Neural cell (in vitro differentiated cells): ENCODE measurements at regions not wholly inside any gene's neighbourhood (a gene's known extent, or its start where the extent isn't known, plus 50 kb on each side); places are given as distances from the start of the nearest gene placed in this dataset.

Experiments
- H2AFZ ChIP-seq: fragments of 200-600, 300-800 bp; sonication (generic), shearing (Covaris generic); 2 replicates; pipeline ENCODE4 v1.6.0; 2014; ENCODE audit warnings: low read depth, mild to moderate bottlenecking, antibody characterized with exemption, low read length, moderate library complexity
- H3F3A ChIP-seq: fragments of 200-600 bp; shearing (Covaris generic); 2 replicates; pipeline ENCODE4 v1.6.1; 2016; ENCODE audit warnings: mild to moderate bottlenecking, moderate library complexity, mixed read lengths, antibody characterized with exemption, low read length; ENCODE audit not compliant: insufficient read depth, poor library complexity, severe bottlenecking
- H3K27ac ChIP-seq: fragments of 200-600, 300-800 bp; sonication (generic), shearing (Covaris generic); 2 replicates; pipeline ENCODE4 v1.5.1; 2014; ENCODE audit warnings: mild to moderate bottlenecking, low read length, moderate library complexity
- H3K27me3 ChIP-seq: fragments of 300-800, 200-600 bp; sonication (generic), shearing (Covaris generic); 2 replicates; pipeline ENCODE4 v1.6.0; 2014; ENCODE audit warnings: mild to moderate bottlenecking, low read depth, low read length, moderate library complexity; ENCODE audit not compliant: insufficient read depth
- H3K36me3 ChIP-seq: fragments of 300-800, 200-600 bp; sonication (generic), shearing (Covaris generic); 2 replicates; pipeline ENCODE4 v1.5.1; 2014; ENCODE audit warnings: mild to moderate bottlenecking, antibody characterized with exemption, low read length, moderate library complexity; ENCODE audit not compliant: insufficient read depth
- H3K4me2 ChIP-seq: fragments of 300-800, 200-600 bp; sonication (generic), shearing (Covaris generic); 2 replicates; pipeline ENCODE4 v1.6.0; 2014; ENCODE audit warnings: mild to moderate bottlenecking, low read length
- H3K4me3 ChIP-seq: fragments of 300-800, 200-600 bp; sonication (generic), shearing (Covaris generic); 2 replicates; pipeline ENCODE4 v1.5.1; 2014; ENCODE audit warnings: mild to moderate bottlenecking, low read length, moderate library complexity
- H3K79me2 ChIP-seq: fragments of 200-600 bp; shearing (Covaris generic); replicated peaks from 2 replicates; pipeline ENCODE4 v1.6.0; 2014; ENCODE audit warnings: mild to moderate bottlenecking, low read length, moderate library complexity; ENCODE audit not compliant: insufficient read depth
- H3K9ac ChIP-seq: fragments of 300-800, 200-600 bp; sonication (generic), shearing (Covaris generic); 2 replicates; pipeline ENCODE4 v1.6.1; 2016; ENCODE audit warnings: mild to moderate bottlenecking, low read length, mixed read lengths
- H3K9me2 ChIP-seq: fragments of 200-600 bp; shearing (Covaris generic); 2 replicates; pipeline ENCODE4 v1.6.1; 2016; ENCODE audit warnings: mild to moderate bottlenecking, low read length, mixed read lengths; ENCODE audit not compliant: insufficient read depth
- H3K9me3 ChIP-seq: fragments of 200-600, 300-800 bp; sonication (generic), shearing (Covaris generic); 2 replicates; pipeline ENCODE4 v1.6.1; 2016; ENCODE audit warnings: mild to moderate bottlenecking, mixed run types, low read length, moderate library complexity, mixed read lengths
- H4K20me1 ChIP-seq: fragments of 200-600 bp; shearing (Covaris generic); 2 replicates; pipeline ENCODE4 v1.6.1; 2016; ENCODE audit warnings: mild to moderate bottlenecking, mixed run types; ENCODE audit not compliant: insufficient read depth
- EP300 ChIP-seq: fragments of 450-650 bp; conservative IDR thresholded peaks from 2 replicates; pipeline ENCODE4 v1.6.1; 2014; ENCODE audit warnings: antibody characterized with exemption, mild to moderate bottlenecking, moderate library complexity; ENCODE audit not compliant: poor library complexity, severe bottlenecking
- EZH2 ChIP-seq: fragments of 200-600, 300-800 bp; shearing (Covaris generic), sonication (generic); IDR thresholded peaks from 2 replicates; pipeline ENCODE4 v1.6.1; 2014; ENCODE audit warnings: antibody characterized with exemption, low read length, borderline replicate concordance, mild to moderate bottlenecking; ENCODE audit not compliant: insufficient read depth, poor library complexity, severe bottlenecking
- MXI1 ChIP-seq: fragments of 450-650 bp; conservative IDR thresholded peaks from 2 replicates; pipeline ENCODE4 v1.6.1; 2014; ENCODE audit warnings: antibody characterized with exemption, mild to moderate bottlenecking; ENCODE audit not compliant: poor library complexity, severe bottlenecking
- POLR2AphosphoS5 ChIP-seq: IDR thresholded peaks from 2 replicates; pipeline ENCODE4 v1.6.1; 2012
- RAD21 ChIP-seq: fragments of 450-650 bp; conservative IDR thresholded peaks from 2 replicates; pipeline ENCODE4 v1.6.1; 2014; ENCODE audit warnings: antibody characterized with exemption, mild to moderate bottlenecking, moderate library complexity
- SMC3 ChIP-seq: fragments of 450-650 bp; conservative IDR thresholded peaks from 2 replicates; pipeline ENCODE4 v1.6.1; 2014; ENCODE audit warnings: antibody characterized with exemption, mild to moderate bottlenecking, moderate library complexity; ENCODE audit not compliant: poor library complexity
- TAF1 ChIP-seq: IDR thresholded peaks from 2 replicates; pipeline ENCODE4 v1.6.1; 2012; ENCODE audit warnings: low read depth
- TF ChIP-seq, protein P1 (sequence below): fragments of 450-650 bp; IDR thresholded peaks from 2 replicates; pipeline ENCODE4 v1.5.1; 2014; ENCODE audit warnings: antibody characterized with exemption, mild to moderate bottlenecking, moderate library complexity; ENCODE audit not compliant: poor library complexity, severe bottlenecking
- TF ChIP-seq, protein P2 (sequence below): IDR thresholded peaks from 2 replicates; pipeline ENCODE4 v1.6.1; 2012; ENCODE audit warnings: borderline replicate concordance

DNA sequence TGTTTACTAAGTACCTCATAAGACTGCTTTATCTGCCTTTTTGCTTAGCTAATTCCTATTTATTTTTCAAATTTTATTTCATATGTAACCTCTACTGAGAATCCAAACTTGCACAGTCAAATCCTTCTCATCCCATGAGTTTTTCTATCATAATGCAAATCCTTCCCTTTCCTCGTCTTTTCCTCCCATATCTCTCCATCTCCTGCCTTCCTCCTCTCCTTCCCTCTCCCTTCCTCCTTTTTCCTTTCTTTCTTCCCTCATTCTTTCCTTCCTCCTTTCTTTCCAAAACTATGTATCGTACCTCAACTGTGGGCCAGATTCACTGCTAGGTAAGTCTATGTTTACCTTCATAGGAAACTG lies 201.4 kb upstream of the TMTC4 start:
- no peaks in the 10 kb centered on the region for H3K9me2 ChIP-seq
- no peak overlapping the region for H3K4me2 ChIP-seq
- H3K27ac ChIP-seq = peak overlapping the region; percentile 71
- H2AFZ ChIP-seq = no peak overlapping the region
- H3K4me3 ChIP-seq = peak overlapping the region; percentile 17
- no peaks in the 10 kb centered on the region for H3K36me3 ChIP-seq
- H3K9me3 ChIP-seq = peaks cover 6% of the 10 kb centered on the region
- no peak overlapping the region for H3K9ac ChIP-seq
- H4K20me1 ChIP-seq = no peaks in the 10 kb centered on the region
- H3K27me3 ChIP-seq = no peaks in the 10 kb centered on the region
- no peaks in the 10 kb centered on the region for H3F3A ChIP-seq
- no peaks in the 10 kb centered on the region for H3K79me2 ChIP-seq
- TF ChIP-seq, protein P1, sequence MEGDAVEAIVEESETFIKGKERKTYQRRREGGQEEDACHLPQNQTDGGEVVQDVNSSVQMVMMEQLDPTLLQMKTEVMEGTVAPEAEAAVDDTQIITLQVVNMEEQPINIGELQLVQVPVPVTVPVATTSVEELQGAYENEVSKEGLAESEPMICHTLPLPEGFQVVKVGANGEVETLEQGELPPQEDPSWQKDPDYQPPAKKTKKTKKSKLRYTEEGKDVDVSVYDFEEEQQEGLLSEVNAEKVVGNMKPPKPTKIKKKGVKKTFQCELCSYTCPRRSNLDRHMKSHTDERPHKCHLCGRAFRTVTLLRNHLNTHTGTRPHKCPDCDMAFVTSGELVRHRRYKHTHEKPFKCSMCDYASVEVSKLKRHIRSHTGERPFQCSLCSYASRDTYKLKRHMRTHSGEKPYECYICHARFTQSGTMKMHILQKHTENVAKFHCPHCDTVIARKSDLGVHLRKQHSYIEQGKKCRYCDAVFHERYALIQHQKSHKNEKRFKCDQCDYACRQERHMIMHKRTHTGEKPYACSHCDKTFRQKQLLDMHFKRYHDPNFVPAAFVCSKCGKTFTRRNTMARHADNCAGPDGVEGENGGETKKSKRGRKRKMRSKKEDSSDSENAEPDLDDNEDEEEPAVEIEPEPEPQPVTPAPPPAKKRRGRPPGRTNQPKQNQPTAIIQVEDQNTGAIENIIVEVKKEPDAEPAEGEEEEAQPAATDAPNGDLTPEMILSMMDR = no peak
- TF ChIP-seq TAF1 (no peak), RAD21 (no peak), MXI1 (no peak), EP300 (no peak), POLR2AphosphoS5 (no peak), SMC3 (no peak), EZH2 (no peak)
- TF ChIP-seq, protein P2, sequence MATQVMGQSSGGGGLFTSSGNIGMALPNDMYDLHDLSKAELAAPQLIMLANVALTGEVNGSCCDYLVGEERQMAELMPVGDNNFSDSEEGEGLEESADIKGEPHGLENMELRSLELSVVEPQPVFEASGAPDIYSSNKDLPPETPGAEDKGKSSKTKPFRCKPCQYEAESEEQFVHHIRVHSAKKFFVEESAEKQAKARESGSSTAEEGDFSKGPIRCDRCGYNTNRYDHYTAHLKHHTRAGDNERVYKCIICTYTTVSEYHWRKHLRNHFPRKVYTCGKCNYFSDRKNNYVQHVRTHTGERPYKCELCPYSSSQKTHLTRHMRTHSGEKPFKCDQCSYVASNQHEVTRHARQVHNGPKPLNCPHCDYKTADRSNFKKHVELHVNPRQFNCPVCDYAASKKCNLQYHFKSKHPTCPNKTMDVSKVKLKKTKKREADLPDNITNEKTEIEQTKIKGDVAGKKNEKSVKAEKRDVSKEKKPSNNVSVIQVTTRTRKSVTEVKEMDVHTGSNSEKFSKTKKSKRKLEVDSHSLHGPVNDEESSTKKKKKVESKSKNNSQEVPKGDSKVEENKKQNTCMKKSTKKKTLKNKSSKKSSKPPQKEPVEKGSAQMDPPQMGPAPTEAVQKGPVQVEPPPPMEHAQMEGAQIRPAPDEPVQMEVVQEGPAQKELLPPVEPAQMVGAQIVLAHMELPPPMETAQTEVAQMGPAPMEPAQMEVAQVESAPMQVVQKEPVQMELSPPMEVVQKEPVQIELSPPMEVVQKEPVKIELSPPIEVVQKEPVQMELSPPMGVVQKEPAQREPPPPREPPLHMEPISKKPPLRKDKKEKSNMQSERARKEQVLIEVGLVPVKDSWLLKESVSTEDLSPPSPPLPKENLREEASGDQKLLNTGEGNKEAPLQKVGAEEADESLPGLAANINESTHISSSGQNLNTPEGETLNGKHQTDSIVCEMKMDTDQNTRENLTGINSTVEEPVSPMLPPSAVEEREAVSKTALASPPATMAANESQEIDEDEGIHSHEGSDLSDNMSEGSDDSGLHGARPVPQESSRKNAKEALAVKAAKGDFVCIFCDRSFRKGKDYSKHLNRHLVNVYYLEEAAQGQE = no peak

DNA sequence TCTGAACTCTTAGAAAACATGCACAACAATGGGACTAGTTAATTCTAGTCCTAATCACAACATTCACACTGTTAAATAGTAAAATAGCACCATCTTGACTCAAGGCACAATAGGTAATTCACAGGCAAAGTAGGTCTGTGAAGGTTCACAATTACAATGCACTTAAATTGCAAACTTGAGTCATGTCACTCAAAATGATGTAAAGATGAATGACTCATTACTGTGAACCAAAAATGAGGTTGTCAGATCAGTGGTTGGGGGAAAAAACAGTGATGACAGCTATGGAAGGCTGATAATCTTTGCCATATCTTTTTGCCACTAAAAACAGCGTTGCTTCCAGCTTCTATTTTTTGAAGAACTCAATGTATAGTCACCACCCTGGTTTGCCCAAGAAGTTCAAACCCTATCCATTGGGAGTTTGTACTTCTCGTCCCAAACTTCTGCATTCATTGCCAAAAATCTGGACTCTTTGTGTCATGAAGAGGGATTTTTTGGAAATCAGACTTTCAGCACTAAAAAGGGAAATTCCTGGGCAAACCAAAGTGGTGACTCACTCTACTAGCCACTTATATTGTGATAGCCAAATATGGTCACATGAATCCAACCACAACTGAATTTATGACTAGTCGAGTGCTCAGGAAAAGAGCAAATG lies 200.9 kb upstream of the TMTC4 start:
- Histone ChIP-seq H4K20me1 (no peaks in the 10 kb centered on the region), H3K27me3 (no peaks in the 10 kb centered on the region), H3K9ac (no peak overlapping the region), H2AFZ (no peak overlapping the region), H3K4me2 (no peak overlapping the region), H3K27ac (peak overlapping the region; percentile 71), H3K36me3 (no peaks in the 10 kb centered on the region), H3K9me2 (no peaks in the 10 kb centered on the region), H3K9me3 (peaks cover 6% of the 10 kb centered on the region), H3F3A (no peaks in the 10 kb centered on the region), H3K4me3 (peak overlapping the region; percentile 17), H3K79me2 (no peaks in the 10 kb centered on the region)
- no peak for TF ChIP-seq EZH2
- TF ChIP-seq RAD21 = no peak
- peak; percentile 76 for TF ChIP-seq POLR2AphosphoS5
- TF ChIP-seq, protein P2 = no peak
- TF ChIP-seq EP300 = peak; percentile 97
- TF ChIP-seq, protein P1 = no peak
- TF ChIP-seq TAF1 = no peak
- TF ChIP-seq SMC3 = no peak
- TF ChIP-seq MXI1 = no peak
